Liver (tissue), 8 donors: ENCODE measurements at regions not wholly inside any gene's neighbourhood (a gene's known extent, or its start where the extent isn't known, plus 50 kb on each side); places are given as distances from the start of the nearest gene placed in this dataset.

Experiments used
- DNase-seq: peaks from one replicate; pipeline ENCODE4 v3.0.0-alpha.2; 2017; ENCODE audit warnings: low spot score
- H3K27ac ChIP-seq, 2 donors: one replicate each; pipeline ENCODE4 v1.7.0; 2013; ENCODE audit warnings: inconsistent platforms in 2 of 2, low read length in 2 of 2, control low read depth in 1 of 2, low read depth in 1 of 2, mild to moderate bottlenecking in 1 of 2
- H3K27me3 ChIP-seq, 4 donors: one replicate each; pipeline versions ENCODE4 v1.6.1 to v1.7.0; 2013; ENCODE audit warnings: low read length in 3 of 4, inconsistent platforms in 1 of 4, mild to moderate bottlenecking in 1 of 4, moderate library complexity in 1 of 4; ENCODE audit not compliant: control insufficient read depth in 4 of 4, insufficient read depth in 4 of 4
- H3K36me3 ChIP-seq, 4 donors: one replicate each; pipeline versions ENCODE4 v1.6.1 to v1.7.0; 2013; ENCODE audit warnings: low read length in 3 of 4, mild to moderate bottlenecking in 3 of 4, low read depth in 1 of 4, moderate library complexity in 1 of 4; ENCODE audit not compliant: control insufficient read depth in 4 of 4, insufficient read depth in 3 of 4
- H3K4me1 ChIP-seq, 4 donors: one replicate each; pipeline versions ENCODE4 v1.6.1 to v1.7.0; 2013; ENCODE audit warnings: low read length in 3 of 4, mild to moderate bottlenecking in 3 of 4, moderate library complexity in 1 of 4; ENCODE audit not compliant: control insufficient read depth in 4 of 4, insufficient read depth in 4 of 4
- H3K4me3 ChIP-seq, 3 donors: one replicate each; pipeline versions ENCODE4 v1.6.1 to v1.7.0; 2013; ENCODE audit warnings: low read length in 3 of 3, control low read depth in 1 of 3, low read depth in 1 of 3, mild to moderate bottlenecking in 1 of 3
- H3K9ac ChIP-seq, 2 donors: one replicate each; pipeline ENCODE4 v1.7.0; 2013; ENCODE audit warnings: low read length in 2 of 2, mild to moderate bottlenecking in 2 of 2, moderate library complexity in 2 of 2, control low read depth in 1 of 2, low read depth in 1 of 2
- H3K9me3 ChIP-seq, 4 donors: one replicate each; pipeline versions ENCODE4 v1.6.1 to v1.7.0; 2013; ENCODE audit warnings: low read length in 3 of 4; ENCODE audit not compliant: control insufficient read depth in 4 of 4
- ATF3 ChIP-seq: IDR thresholded peaks from 2 replicates; pipeline ENCODE4 v1.6.1; 2016; ENCODE audit warnings: antibody characterized with exemption
- CTCF ChIP-seq: fragments of 150-350 bp; IDR thresholded peaks from 2 replicates; pipeline ENCODE4 v1.5.1; 2017; ENCODE audit warnings: improper control_type of control experiment, low read depth, low read length; ENCODE audit not compliant: missing input control
- EGR1 ChIP-seq, 2 donors: IDR thresholded peaks; 2 replicates each; pipeline ENCODE4 v1.6.1; 2016 to 2018; ENCODE audit warnings: antibody characterized with exemption in 2 of 2, low read depth in 2 of 2
- FOXA1 ChIP-seq: IDR thresholded peaks from 2 replicates; pipeline ENCODE4 v1.6.1; 2016; ENCODE audit warnings: antibody characterized with exemption
- FOXA2 ChIP-seq: IDR thresholded peaks from 2 replicates; pipeline ENCODE4 v1.6.1; 2016; ENCODE audit warnings: antibody characterized with exemption
- GABPA ChIP-seq, 2 donors: IDR thresholded peaks in 1 of 2; conservative IDR thresholded peaks in 1 of 2; 2 replicates each; pipeline ENCODE4 v1.6.1; 2016; ENCODE audit warnings: antibody characterized with exemption in 2 of 2, mild to moderate bottlenecking in 1 of 2, moderate library complexity in 1 of 2
- HNF4A ChIP-seq, 2 donors: conservative IDR thresholded peaks; 2 replicates each; pipeline ENCODE4 v1.6.1; 2016; ENCODE audit warnings: antibody characterized with exemption in 2 of 2, mild to moderate bottlenecking in 2 of 2
- HNF4G ChIP-seq: IDR thresholded peaks from 2 replicates; pipeline ENCODE4 v1.6.1; 2016; ENCODE audit warnings: antibody characterized with exemption
- MAX ChIP-seq: IDR thresholded peaks from 2 replicates; pipeline ENCODE4 v1.6.1; 2016; ENCODE audit warnings: antibody characterized with exemption
- NR2F2 ChIP-seq: IDR thresholded peaks from 2 replicates; pipeline ENCODE4 v1.6.1; 2016; ENCODE audit warnings: antibody characterized with exemption
- RAD21 ChIP-seq, 2 donors: IDR thresholded peaks; 2 replicates each; pipeline ENCODE4 v1.6.1; 2016; ENCODE audit warnings: antibody characterized with exemption in 2 of 2, mild to moderate bottlenecking in 2 of 2
- REST ChIP-seq: IDR thresholded peaks from 2 replicates; pipeline ENCODE4 v1.6.1; 2016; ENCODE audit warnings: antibody characterized with exemption, mild to moderate bottlenecking
- RXRA ChIP-seq, 2 donors: IDR thresholded peaks; 2 replicates each; pipeline ENCODE4 v1.6.1; 2017 to 2018; ENCODE audit warnings: antibody characterized with exemption in 2 of 2, mild to moderate bottlenecking in 1 of 2
- SP1 ChIP-seq: IDR thresholded peaks from 2 replicates; pipeline ENCODE4 v1.6.1; 2018; ENCODE audit warnings: antibody characterized with exemption, mild to moderate bottlenecking
- TAF1 ChIP-seq: conservative IDR thresholded peaks from 2 replicates; pipeline ENCODE4 v1.6.1; 2016; ENCODE audit warnings: antibody characterized with exemption, mild to moderate bottlenecking
- YY1 ChIP-seq: IDR thresholded peaks from 2 replicates; pipeline ENCODE4 v1.6.1; 2016; ENCODE audit warnings: antibody characterized with exemption, mild to moderate bottlenecking
- ZBTB33 ChIP-seq: IDR thresholded peaks from 2 replicates; pipeline ENCODE4 v1.6.1; 2016; ENCODE audit warnings: antibody characterized with exemption
- WGBS: extraction: QIAGEN DNeasy Blood & Tissue Kit; methylation state at CpG from one replicate; pipeline ENCODE4 v1.1.7; 2013; 5-methylcytosine and 5-hydroxymethylcytosine counted together
- donor health status: healthy.
- donor health status: healthy.
- donor health status: healthy.
- donor health status: healthy.
- donor health status: healthy.

GRCh38 chr16:26447570-26447969 lies 619.2 kb upstream of the C16orf82 start:
- Histone ChIP-seq H3K9me3 (peaks cover 0 to 4% (median 1%) of the 10 kb centered on the region in 4 donors), H3K27me3 (no peaks in the 10 kb centered on the region), H3K4me3 (no peak overlapping the region), H3K4me1 (no peaks in the 10 kb centered on the region), H3K36me3 (no peaks in the 10 kb centered on the region), H3K27ac (no peak overlapping the region), H3K9ac (no peak overlapping the region)
- no peak for TF ChIP-seq ATF3
- no peak for TF ChIP-seq TAF1
- TF ChIP-seq RXRA (IDR thresholded peaks at IDR 0.05): no peak
- no peak for TF ChIP-seq EGR1 (IDR thresholded peaks at IDR 0.05; ENCODE audit: low read depth in 2 of 2)
- TF ChIP-seq SP1: no peak
- TF ChIP-seq FOXA1: no peak
- no peak for TF ChIP-seq HNF4G
- no peak for TF ChIP-seq MAX
- TF ChIP-seq NR2F2: no peak
- no peak for TF ChIP-seq REST
- no peak for TF ChIP-seq GABPA (IDR thresholded peaks at IDR 0.05 in 1 of 2, conservative IDR thresholded peaks at IDR 0.05 in 1 of 2)
- TF ChIP-seq HNF4A (conservative IDR thresholded peaks at IDR 0.05): no peak
- TF ChIP-seq YY1: no peak
- TF ChIP-seq ZBTB33: no peak
- TF ChIP-seq RAD21 (IDR thresholded peaks at IDR 0.05): no peak
- no peak for TF ChIP-seq FOXA2
- no peak for TF ChIP-seq CTCF
- 89% methylated on average over 5 of the region's 5 CpGs for WGBS
- no peak for DNase-seq

- WGBS: 32% methylated on average over 1 of the region's 1 CpG
- TF ChIP-seq MAX (no peak), EGR1 (IDR thresholded peaks at IDR 0.05; ENCODE audit: low read depth in 2 of 2) (no peak), RAD21 (IDR thresholded peaks at IDR 0.05) (peak; percentile 32 to 35), HNF4A (conservative IDR thresholded peaks at IDR 0.05) (no peak)
- Histone ChIP-seq H3K9me3 (peaks cover 0 to 8% (median 4%) of the 10 kb centered on the region in 4 donors), H3K9ac (no peak overlapping the region), H3K4me3 (no peak overlapping the region), H3K27ac (no peak overlapping the region), H3K4me1 (no peaks in the 10 kb centered on the region), H3K36me3 (no peaks in the 10 kb centered on the region), H3K27me3 (no peaks in the 10 kb centered on the region)
- DNase-seq: no peak
Observed at GRCh38 chr16:26453215-26453614, 613.5 kb upstream of the C16orf82 start.
